Non-pigmented ciliary epithelial cell (primary cell): ENCODE measurements at regions not wholly inside any gene's neighbourhood (a gene's known extent, or its start where the extent isn't known, plus 50 kb on each side); places are given as distances from the start of the nearest gene placed in this dataset.
A peak's percentile ranks its signal among the peaks of the same experiment; 100 is the strongest.

Source experiments
- DNase-seq: peaks from one replicate; pipeline ENCODE4 v3.0.0-alpha.2; 2010; ENCODE audit warnings: low read depth

DNA sequence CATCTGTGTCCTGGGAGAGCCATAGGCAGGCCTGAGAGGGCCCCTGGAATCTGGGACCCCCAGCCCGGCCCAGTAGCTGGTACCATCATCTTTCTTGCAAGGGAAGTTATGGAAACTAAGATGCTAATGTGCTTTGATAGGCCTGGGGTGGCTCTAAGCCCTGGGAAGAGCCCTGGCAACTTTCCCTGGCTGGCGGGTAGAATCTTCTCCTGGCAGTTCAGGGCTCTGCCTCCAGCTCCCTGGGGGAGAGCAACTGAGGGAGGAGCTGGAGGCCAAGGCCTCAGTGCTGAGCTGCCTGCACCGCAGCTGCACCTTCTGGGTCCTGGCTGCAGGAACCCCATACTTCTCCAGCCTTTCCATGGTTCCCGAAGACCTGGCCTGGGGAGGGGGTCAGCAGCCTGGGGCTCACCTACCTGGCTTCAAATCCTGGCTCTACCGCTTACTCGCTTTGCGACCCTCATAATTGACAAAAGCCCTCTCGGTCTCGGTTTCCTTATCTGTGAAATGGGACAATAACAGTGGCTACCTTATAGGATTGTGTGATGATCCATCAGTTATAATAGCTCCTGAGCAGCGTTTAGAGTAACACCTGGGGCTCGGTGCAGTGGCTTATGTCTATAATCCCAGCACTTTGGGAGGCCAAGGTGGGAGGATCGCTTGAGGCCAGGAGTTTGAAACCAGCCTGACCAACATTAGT is 333.7 kb downstream of the SEC14L1 start:
- no peak for DNase-seq

DNA sequence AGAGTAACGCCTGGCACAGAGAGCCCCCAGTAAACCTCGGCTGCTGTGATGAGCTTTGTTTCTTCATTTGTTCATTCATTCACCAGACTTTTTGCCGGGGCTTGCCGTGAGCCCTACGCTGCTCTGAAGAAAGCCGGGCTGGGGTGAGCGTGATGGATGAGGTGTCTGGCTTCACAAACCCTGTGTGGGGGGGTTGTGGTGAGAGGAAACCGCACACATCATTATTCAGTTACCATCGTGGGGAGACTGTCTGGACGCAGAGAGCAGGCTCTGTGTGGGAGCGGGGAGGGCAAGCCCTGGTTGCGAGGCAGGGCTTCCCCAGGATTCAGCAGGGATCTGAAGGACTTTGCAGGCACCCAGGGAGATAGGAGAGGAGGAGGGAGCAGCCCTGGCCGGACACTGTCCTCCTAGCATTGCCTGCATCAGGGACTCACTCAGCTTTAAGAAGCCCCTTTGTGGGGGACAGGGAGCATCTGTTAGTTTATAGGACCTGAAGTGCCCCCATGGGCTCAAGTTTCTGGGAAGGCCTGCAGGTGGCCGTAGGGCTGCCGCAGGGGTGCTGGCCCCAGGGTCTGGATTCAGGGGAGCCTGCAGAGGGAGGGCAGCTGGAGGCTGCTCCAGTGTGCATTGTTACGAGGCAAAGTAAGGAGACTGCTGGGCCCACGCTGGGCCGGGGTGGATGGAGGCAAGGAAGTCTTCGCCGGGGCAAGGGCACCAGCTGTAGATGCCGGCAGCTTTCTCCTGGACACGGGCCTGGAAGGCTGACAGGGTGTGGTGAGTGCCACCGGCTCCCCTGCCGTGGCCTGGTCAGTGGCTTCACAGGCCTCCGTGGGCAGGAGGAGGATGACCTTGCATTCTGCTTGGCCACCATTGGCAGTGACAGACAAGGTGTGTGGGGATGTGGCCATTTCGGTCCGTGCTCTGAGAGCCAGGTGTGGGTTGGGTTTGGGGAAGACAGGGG is 334.5 kb downstream of the SEC14L1 start:
- DNase-seq, result peak; percentile 58

DNA sequence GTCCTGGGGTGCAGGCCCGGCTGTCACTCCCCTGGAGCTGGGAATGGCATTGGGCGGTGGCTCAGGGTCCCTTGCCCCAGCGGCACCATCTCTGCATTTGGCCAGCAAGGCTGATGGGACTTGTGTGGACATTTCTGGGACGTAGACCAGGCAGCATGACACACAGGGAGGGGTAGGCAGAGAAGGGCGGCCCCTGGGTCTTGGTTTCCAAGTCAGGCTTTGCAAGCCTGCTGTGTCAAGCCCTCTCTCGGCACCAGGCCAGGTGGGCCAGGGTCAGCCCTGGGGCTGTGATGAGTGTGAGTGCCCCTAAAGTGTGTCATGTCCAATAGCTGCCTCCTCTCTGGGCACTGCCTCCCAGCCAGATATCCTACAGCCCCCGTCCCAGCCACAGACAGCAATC is 335.2 kb downstream of the SEC14L1 start:
- DNase-seq, result no peak

DNA sequence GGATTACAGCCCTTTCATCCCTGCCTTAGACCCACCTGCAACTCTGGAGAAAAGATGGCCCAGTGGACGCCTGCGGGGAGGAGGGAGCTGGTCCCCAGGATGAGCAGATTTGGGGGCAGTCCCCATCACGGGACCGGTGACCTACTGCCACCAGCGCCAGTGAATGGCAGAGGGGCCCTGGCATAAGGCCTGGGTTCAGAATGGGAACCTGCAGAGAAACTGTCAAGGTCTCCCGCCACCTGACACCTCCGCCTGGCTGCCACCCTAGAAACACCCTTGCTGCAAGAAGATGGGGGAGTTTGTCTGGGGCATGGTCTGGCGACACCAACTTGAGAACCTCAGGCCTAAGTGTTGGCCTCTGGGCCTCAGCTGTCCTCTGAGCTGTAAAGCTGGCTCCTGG is 335.7 kb downstream of the SEC14L1 start:
- no peak for DNase-seq

DNA sequence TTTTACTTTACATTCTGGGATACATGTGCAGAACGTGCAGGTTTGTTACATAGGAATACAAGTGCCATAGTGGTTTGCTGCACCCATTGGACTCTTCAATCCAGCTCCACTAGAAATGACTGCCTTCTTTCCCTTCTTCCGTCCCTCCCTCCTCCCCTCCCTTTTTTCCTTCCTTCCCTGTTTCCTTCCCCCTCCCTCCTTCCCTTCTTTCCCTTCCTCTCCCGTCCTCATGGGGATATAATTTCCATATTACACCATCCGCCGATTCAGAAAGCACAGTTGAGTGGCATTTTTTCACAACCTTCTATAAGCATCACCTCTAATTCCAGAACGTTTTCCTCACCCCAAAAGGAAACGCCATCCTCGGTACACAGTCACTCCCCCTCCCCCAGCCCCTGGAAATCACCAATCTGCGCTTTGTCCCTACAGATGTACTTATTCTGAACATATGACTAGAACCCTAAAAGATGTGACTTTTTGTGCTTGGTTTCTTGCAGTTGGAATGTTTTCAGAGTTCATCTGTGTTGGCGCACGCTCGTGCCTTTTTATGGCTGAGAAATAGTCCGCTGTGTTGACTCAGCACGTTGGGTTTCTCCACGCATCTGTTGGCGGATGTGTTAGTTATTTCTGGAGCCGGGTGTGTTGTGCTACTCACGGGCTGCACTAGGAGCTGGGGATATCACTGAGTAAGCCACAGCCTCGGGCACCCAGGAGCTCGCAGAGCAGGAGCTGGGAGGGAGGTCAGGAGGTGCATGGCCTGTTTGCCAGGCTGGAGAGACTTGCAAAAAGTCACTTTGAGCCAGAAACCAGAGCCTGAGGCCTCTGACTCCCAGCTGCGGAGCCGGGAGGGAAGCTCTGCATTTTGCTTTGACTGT is 336.4 kb downstream of the SEC14L1 start:
- DNase-seq, result peak; percentile 88

DNA sequence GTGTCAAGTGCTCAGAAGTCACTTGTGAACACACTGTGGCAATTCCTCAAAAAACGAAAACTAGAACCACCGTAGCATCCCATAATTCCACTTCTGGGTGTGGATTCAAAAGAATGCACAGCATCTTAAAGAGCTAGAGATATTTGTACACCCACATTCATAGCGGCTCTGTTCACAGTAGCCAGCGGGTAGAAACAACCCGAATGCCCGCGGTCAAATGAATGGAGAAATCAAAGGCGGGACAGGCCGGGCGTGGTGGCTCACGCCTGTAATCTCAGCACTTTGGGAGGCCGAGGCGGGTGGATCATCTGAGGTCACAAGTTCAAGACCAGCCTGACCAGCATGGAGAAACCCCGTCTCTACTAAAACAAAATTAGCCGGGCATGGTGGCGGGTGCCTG is 337.5 kb downstream of the SEC14L1 start:
- no peak for DNase-seq

DNA sequence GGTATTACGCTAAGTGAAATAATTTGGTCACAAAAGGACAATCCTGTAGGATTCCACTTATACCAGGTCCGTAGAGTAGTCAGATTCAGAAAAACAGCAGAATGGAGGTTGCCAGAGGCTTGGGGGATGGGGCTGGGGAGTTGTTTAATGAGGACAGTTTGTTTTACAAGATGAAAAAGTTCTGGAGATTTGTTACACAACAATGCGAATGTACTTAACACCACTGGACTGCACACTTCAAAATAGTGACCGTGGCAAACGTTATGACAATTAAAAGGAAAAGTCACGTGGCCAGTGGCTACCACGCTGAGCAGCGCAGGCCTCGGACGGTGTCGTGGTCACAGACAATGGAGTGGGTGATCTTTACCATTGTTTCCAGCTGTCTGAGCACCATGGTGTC is 338.1 kb downstream of the SEC14L1 start:
- DNase-seq, result no peak

DNA sequence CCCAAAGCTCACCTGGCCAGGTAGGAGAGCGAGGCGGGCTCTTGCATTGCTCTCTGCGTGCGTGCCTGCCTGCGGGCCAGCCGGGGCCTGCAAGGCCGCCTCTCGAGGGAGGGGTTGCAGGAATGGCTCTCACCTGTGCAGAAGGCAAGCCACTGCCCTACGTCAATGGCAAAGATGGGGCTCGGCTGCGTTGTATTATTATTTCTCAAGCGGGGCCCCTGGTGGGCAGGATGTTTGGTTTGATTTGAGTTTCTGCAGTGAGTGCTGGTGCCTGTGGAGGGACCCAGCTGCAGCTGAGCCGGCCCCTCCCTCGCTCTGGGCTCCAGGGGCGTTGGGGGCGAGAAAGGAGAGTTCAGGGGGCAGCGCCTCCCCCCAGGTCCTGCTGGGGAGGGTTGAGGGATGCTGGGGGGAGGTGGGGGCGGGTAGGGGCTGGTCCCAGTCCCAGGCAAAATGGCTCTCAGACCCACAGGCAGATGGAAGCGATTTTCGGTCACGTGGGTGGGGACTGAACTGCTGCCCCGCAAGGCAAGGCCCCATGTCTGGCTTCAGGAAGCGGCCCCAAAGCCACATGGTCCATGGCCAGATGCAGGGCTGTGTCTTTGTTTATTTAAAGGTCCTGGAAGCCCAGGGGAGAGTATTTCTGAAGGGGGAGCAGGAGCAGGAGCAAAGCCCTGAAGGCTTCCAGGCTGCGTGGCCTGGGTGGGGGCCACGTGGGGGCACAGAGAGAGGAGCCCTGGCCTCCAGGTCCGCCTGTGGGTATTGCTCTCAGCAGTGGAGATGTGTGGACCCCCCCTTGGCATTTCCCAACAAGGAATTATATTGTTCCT is 338.8 kb downstream of the SEC14L1 start:
- no peak for DNase-seq

DNA sequence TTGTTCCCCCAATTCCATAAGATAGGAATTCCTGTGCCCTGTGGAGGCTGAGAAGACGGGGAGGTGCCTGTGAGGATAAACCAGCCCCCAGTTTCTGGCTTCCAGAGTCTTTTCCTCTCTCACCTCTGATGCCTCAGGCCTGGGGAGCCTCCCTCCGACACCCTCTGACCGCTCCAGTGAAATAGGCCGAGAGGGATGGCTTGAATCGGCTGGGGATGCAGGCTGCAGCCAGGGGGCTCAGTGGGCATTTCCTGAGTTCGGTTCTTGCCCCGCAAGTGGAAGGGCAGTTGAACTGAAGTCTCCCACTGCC is 339.4 kb downstream of the SEC14L1 start:
- DNase-seq, result no peak

DNA sequence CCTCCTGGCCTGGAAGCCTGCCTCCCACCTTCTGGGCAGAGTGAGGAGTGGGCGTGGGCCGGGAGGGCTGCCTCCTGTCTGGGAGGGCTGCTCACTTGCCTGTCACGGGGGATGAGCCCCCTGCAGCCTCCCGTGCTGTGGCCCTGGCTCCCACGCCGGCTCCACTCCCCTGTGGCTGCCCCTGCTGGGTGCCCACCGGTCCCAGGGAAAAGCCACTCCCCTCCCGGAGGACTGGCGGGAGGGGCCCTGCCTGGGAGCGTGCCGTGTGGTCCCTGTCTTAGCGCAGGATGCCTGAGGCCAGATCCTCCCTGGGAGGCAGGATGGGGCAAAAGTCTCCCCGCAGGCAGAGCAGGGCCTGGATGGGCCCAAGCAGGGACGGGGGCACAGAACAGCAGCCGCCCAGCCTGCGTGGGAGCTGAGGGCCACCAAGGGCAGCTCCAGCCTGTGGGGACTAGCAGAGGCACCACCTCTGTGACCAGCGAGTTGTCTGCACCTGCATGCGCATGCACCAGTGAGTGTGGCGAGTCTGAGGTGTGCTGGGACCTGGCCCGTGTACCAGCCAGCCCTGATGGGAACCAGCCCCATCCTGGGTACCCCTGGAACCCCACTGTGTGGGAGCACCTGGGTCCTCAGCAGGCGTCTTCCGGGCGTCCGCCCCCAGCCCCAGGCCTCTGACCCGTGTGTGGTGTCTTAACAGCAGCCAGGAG is 339.9 kb downstream of the SEC14L1 start:
- DNase-seq, result no peak

DNA sequence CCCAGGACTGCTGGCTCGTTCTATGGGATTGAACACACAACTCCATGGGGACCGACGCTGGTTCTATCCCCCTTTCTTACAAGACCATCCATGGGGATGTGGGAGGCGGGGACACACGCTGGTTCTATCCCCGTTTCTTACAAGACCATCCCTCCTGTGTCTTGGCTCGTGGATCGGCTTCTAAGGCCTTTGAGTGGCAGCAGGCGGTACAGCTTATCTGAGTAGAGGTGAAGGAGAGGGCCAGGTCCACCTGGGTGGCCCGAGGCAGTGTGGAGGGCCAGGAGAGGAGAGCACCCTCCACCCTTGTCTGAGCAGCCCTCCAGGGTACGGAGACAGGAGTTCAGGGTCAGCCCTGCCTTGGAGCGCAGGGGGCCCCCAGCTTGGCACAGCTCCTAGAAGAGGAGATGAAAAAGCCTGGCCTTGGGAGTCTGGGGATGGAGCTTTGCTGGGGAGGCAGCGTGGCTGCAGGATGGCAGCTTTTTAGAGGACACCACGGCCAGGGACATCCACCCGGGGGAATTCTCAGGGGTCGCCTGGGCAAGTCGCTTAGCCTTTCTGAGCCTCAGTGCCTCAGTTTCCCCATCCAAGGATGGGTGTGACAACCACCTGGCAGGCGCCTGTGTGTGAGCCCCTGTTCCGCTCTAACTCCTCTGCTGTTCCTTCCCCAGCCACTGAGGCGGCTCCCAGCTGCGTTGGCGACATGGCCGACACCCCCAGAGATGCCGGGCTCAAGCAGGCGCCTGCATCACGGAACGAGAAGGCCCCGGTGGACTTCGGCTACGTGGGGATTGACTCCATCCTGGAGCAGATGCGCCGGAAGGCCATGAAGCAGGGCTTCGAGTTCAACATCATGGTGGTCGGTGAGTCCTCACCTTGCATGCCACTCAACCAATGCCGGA is 341.0 kb downstream of the SEC14L1 start:
- no peak for DNase-seq

DNA sequence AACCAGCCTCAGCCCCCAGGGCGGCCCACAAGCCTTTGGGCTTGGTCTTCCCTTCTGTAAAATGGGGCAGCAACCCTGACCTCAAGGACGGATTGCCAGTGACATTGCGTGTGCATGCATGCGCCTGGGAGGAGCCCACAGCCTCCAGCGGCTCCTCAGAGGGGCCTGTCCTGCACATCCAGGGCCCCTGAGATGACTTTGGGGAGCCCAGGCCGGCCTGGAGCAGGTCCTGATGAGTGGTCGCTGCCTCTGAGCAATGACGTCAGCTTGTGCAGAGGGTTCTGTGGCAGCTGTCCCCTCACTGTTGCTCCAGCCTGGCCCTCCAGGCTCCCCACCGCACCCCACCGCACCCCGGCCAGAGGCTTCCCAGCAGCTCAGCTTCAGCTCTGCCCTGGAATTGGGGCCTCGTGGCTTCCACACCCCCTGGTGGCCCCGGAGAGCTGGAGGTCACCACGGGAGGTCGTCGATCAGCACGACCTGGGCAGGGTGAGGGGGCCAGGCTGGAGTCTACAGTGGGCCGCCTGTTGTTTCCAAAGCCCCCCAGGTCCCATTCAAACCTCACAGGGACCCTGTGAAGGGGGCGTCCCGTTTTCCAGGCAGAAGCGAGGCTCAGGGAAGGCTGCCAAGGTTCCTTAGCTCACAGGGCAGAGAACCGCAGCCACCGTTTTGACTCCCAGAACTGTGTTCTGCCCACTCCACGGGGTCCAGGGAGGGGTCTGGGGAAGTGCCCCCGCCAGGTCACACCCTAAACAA is 341.8 kb downstream of the SEC14L1 start:
- DNase-seq, result no peak

DNA sequence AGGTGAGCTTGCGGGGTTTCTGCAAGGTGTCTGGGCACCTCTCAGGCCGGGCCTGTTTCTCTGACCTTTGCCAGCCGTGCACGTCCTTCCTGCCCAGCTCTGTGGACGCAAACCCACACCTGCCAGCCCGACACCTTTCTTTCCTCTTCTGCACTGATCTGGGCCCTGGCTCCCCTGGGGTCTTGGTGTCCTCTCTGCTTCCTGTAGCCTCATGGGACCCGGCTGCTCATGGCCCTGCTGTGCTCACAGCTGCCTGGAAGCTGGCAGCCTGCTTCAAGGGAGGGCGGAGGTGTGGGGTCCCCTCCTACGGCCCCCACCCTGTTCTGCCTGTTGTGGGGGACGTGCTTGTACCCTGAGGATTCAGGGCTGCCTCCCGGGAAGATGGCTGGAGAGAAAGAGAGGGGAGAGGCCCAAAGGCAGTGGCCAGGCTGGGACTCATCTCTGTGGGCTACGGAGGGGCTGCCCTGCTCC is 342.4 kb downstream of the SEC14L1 start:
- DNase-seq, result no peak

DNA sequence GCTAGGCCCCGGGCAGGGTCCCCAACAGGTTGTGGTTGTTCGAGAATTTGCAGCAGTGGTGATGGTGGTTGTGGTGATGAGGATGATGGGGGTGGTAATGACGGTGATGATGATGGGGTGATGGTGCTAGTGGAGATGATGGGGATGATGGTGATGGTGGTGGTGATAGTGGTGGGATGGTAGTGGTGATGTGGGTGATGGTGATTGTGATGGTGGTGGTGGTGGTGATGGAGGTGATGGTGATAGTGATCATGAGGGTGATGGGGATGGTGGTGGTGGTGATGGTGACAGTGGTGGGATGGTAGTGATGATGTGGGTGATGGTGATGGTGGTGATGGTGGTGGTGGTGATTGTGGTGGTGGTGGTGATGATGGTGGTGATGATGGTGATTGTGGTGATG is 343.3 kb downstream of the SEC14L1 start:
- DNase-seq, result no peak

DNA sequence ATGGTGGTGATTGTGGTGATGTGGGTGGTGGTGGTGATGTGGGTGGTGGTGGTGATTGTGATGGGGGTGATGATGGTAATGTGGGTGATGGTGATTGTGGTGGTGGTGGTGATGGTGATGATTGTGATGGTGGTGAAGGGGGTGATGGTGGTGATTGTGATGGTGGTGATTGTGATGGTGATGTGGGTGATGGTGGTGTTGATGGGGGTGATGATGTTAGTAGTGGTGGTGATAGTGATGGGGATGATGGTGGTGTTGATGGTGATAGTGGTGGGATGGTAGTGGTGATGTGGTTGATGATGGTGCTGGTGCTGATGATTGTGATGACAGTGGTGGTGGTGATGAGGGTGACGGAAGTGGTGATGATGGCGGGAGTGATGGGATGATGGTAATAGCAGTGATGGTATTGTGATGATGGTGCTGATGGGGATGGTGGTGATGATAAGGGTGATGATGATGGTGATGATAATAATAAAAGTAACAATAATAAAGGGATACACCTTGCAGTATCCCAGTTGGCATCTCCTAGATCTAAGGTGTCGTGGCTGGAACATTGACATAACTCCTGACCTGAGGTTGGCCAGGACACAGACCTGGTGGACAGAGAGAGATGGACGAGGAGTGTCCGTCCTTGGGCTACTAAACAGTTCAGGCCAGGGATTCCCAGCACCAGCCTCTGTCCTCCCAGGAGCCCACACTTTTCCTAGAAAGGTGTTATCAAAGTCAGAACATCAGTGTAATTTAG is 344.5 kb downstream of the SEC14L1 start:
- DNase-seq, result no peak

DNA sequence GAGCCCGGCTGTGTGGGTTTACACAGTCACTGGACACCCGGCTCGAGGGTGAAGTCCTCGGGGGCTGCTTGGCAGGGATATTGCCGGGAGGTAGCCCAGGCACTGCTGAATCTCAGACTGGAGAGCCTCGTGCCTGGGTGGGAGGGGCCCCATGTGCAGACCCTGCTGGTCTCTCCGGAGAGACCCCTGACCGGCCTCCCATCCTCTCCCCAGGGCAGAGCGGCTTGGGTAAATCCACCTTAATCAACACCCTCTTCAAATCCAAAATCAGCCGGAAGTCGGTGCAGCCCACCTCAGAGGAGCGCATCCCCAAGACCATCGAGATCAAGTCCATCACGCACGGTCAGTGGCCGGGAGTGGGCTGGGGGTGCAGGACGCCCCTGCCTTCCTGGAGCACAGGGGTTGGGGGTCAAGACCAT is 346.5 kb downstream of the SEC14L1 start:
- DNase-seq, result no peak

DNA sequence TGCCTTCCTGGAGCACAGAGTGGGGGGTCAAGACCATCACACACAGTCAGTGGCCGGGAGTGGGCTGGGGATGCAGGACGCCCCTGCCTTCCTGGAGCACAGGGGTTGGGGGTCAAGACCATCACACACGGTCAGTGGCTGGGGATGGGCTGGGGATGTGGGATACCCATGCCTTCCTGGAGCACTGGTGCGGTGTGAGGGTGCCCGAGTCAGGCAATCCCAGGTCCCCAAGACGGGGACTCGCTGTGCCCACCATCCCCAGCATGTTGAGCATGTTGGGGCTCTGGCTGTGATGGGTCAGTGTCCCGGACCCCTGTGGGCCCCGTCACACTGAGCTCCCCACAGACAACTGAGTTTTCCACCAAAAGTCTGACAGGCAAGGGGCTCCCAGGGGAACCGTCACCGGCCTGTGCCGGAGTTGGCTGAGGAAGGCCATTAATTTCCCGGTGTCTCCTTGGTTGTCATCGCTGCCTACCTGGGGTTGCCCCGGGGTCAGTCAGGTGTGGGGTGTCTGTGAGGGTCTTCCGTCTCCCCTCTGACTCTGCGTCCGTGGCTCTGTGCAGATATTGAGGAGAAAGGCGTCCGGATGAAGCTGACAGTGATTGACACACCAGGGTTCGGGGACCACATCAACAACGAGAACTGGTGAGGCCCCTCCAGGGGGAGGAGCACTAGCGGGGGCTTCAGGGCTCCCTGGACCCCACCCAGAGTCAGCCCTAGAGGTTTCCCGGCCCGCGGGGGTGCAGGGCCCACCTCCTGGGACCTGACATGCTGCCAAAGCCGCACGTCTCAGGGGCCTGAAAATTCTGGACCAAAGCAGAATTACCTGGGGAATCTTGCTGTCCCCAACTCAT is 347.1 kb downstream of the SEC14L1 start:
- no peak for DNase-seq
